EH (cell line): ENCODE measurements at regions not wholly inside any gene's neighbourhood (a gene's known extent, or its start where the extent isn't known, plus 50 kb on each side); places are given as distances from the start of the nearest gene placed in this dataset.
"Not testable (repeated sequence)": the region's sequence is repeated elsewhere in the genome, so short reads cannot be mapped to it uniquely, and the experiment has no call there.

Experiments
- DNase-seq: peaks from one replicate; pipeline ENCODE4 v3.0.0-alpha.2; 2015; ENCODE audit warnings: low read depth

- not testable (repeated sequence) for DNase-seq
Measured at GRCh38 chr1:78203410-78203982, 157.7 kb downstream of the GIPC2 start.

DNA sequence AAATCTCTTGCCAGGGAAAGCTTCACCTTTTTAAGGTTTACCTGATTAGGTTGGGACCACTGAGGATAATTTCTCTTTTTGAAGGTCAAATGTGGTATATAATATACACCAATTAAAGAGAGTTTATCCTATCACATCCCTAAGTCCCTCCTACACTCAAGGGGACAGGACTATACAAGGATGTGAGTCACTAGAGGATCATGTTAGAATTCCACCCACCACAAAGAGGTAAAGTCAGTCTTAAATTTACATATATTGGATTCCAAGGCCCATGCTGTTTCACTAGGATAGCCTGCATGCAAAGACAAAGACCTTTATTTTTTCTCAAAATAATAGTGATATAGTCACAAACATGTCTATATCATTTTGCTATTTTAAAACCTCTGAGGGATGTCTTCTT is 164.4 kb downstream of the GIPC2 start:
- DNase-seq: peak; percentile 35

DNA sequence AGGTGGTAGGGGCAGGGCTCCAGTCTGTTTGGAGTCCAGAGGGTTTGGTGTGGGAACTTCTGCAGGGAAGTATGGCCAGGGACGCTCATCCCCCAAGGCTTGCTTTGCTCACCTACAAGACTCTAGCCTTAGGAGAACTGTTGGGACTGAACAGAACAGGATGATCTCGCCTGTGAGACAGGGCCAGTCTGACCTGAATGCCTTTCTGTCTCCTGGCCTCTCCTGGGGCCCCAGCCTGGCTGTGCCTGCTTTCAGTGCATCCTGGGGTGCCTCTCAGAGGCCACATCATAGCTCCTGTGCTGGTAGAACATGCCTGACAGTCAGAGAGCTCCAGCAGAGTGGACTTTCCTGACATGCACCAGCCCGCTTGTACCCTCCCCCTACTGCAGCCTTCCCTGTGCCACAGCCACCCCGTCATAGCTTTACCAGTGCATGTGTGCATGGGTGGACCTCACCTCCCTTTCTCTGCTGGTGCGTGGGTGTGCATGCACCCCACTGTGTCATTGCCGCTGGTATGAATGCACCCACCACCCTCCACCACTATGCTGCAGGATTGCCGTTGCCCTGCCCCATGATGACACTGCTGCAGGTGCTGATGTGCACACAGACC is 165.8 kb downstream of the GIPC2 start:
- DNase-seq: no peak

DNA sequence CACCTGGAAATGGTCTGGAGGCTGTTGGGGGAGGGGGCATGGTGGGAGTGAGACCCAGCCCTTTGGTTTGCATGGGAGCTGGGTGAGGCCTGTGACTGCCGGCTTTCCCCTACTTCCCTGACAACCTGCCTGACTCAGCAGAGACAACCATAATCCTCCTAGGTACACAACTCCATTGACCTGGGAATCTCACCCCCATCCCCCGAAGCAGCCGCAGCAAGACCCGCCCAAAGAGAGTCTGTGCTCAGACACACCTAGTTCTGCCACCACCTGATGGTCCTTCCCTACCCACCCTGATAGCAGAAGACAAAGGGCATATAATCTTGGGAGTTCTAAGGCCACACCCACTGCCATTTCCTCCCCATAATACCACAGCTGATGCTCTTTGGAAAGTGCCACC is 168.6 kb downstream of the GIPC2 start:
- DNase-seq: no peak

DNA sequence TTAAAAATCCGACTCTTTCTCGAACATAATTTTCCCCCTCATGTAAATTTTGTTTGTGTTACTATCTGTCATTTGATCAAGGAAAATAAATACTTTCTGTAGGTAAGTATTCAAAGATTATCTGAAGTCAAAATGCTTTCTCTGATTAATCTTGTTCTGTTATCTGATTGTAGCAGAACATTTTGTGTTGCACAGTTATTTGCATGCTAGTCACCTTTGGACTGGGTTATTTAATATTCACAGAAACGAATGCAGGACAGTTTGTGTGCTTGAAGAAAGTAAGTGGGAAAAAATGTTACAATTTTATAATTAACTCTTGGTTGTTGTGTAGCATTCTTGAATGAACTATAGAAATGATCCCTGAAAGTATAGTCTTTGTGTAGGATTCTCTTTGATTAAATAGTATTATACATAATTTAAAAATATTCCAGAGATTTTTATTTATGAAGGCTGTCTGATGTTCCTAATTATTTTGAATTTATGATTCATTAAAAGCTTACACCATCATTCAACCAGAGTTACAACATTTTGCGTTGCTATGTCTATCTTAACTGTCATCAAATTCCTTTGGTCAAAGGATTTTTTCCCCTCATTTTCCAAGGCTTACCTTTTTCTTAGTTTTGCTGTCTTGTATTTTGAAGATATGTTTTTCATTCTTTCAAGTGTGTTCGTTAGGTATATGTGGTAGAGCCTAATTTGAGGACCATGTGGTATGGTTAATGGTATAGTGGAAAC is 176.6 kb downstream of the GIPC2 start:
- peak; percentile 18 for DNase-seq

GRCh38 chr1:78222960-78223358 is 177.2 kb downstream of the GIPC2 start:
- DNase-seq: no peak

GRCh38 chr1:78223417-78224215 is 177.8 kb downstream of the GIPC2 start:
- DNase-seq: peak; percentile 59

- DNase-seq: no peak
Measured at GRCh38 chr1:78224246-78224785, 178.6 kb downstream of the GIPC2 start.

- DNase-seq: peak; percentile 54
Measured at GRCh38 chr1:78224861-78225552, 179.2 kb downstream of the GIPC2 start.

GRCh38 chr1:78226784-78227183 is 181.0 kb downstream of the GIPC2 start:
- DNase-seq: no peak

DNA sequence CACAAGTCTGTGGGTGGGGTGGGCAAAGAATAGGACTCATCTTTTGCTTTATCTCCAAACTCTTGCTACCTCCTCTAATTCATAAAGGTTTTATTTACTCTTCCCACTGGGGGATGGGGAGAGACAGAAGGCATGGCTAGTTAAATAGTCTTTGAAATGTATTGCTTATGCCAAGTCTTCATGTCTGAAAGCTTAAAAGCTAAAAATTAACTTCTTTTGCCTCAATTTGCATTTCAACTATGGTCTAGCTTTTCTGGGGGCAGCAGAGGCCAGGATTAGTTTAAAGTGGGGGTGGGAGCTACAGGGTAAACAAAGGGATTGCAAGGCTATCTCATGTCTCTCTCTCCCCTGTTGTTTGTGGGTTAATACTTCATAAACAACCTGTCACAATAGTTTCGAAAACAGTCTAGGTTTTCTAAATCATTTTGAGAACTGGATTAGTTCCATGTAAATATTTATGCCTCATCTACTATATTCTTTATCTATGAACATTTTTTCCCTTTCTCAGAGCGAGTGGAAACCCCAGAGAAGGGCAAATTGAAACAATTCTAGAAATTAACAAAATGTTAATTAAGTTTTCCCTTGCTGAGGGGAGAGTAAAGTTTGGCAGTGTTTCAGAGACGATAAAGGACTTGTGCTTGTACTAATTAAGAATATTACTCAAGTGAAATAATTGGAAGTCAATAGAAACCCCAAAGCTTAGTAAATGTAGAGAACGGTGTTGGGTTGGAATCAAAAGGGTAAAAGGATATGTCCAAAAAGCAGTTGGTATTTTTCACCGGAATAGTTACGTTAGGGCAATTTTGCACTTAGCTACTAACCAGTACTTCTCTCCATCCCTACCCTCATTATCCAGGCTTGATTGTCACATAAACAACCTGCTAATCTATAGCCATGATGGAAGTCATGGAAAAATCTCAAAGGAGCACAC is 182.2 kb downstream of the GIPC2 start:
- no peak for DNase-seq

- peak; percentile 71 for DNase-seq
Measured at GRCh38 chr1:78229344-78229743, 183.6 kb downstream of the GIPC2 start.

DNA sequence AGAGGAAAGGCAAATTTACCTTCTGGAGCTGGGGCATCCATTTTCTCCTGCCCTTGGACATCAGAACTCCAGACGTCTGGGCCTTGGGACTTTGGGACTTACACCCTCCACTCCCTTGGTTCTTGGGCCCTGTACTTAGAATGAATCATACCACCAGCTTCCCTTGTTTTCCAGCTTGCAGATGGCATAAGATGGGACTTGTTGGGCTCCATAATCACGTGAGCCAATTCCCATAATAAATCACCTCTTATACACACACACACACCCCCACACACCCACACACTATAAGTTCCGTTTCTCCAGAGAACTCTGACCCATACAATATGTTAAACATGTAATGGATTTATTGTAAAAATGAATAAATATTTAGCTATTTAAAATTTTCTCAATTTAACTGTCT is 185.7 kb downstream of the GIPC2 start:
- no peak for DNase-seq

DNA sequence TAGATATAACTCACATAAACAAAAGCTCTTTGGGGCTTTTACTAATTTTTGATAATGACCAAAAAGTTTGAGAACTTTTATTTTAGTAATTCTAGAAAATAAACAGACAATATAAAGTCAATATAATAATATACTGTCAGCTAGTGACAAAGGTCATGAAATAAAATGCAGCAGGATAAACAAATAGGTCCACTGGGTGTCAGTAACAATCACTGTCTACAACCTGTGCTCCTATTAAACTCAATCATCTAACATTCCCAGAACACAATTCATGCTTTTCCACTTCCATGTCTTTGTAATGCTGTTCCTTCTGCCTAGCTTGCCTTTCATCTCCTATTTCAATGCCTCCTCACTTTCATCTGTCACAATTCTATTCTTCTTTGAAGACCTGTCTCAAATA is 186.1 kb downstream of the GIPC2 start:
- no peak for DNase-seq

DNA sequence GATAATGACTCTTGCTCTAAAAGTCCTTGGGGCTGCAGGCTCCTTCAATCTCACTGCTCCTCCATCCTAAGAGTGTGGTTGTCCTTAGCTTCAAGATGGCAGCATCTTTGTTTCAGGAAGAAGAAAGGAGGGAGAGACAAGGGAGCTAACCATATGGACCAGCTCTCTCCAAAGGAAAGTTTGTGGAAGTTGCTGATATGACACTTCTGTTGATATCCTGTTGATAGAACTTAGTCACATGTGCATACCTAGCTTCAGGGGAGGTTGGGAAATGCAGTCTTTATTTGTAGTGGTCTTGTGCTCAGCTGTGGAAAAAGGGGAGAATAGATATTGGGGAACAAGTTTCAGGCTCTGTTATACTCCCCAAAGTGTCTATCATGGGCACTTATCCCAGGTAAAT is 186.9 kb downstream of the GIPC2 start:
- DNase-seq: no peak

GRCh38 chr1:78234496-78234895 is 188.7 kb downstream of the GIPC2 start:
- no peak for DNase-seq

DNA sequence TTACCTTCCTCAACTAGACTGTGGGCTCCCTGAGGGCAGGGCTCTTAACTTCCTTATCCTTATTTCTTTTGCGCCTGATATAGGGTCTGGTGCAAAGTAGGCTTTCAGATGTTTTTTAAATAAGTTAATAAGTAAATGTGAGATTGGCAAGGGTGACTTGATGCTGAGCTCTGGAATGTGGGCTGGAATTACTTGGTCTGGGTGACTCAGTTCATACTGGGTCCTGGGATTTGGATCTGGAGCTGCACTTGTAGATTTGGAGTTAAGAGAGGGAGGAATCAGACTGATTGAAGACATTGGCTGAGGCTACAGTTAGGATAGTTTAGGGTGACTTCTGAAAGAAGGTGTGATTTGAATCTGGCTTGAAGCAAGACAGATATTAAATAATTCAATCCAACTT is 190.9 kb downstream of the GIPC2 start:
- DNase-seq: peak; percentile 56

GRCh38 chr1:78237364-78237916 is 191.7 kb downstream of the GIPC2 start:
- no peak for DNase-seq

GRCh38 chr1:78240191-78240590 is 194.4 kb downstream of the GIPC2 start:
- no peak for DNase-seq

DNA sequence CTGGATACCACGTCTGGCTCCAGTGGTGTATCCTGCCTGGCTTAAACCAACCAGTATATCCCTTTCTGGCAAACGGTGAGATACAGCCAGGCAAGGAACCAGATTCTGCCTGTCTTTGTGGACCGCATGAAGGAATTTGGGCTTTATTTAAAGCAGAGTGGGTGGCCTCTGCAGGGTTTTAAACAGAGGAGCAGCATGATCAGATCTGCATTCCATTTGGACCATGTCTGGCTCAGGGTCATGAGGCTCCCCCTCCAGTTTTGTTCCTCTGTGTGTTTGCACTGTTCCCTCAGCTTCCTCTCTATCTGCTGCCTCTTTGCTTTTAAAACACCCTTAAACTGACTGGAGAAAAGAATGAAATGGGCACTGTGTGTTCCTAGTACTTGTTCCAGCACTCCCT is 195.0 kb downstream of the GIPC2 start:
- DNase-seq: peak; percentile 38
